SK-N-SH treated with all-trans-retinoic acid at 6 μM for 48 hours (cell line): ENCODE measurements at regions not wholly inside any gene's neighbourhood (a gene's known extent, or its start where the extent isn't known, plus 50 kb on each side); places are given as distances from the start of the nearest gene placed in this dataset.
"Not testable (repeated sequence)": the region's sequence is repeated elsewhere in the genome, so short reads cannot be mapped to it uniquely, and the experiment has no call there.

Experiments
- ATAC-seq: fragments of 200-7000 bp; cut with Tn5 transposase; 3 replicates; pipeline ENCODE4 v1.9.1; 2020; ENCODE audit warnings: mild to moderate bottlenecking, moderate library complexity
- ARNTL ChIP-seq: fragments of 450-650 bp; formaldehyde crosslinking; IDR thresholded peaks from 2 replicates; pipeline ENCODE4 v1.5.0; 2020; ENCODE audit warnings: low read depth, mild to moderate bottlenecking, moderate library complexity, borderline replicate concordance
- BACH2 ChIP-seq: fragments of 250-450 bp; sonication (Bioruptor Pico); IDR thresholded peaks from 2 replicates; pipeline ENCODE4 v1.9.0; 2021; ENCODE audit warnings: mild to moderate bottlenecking, borderline replicate concordance
- CREB5 ChIP-seq: fragments of 250-450 bp; sonication (Bioruptor Pico); IDR thresholded peaks from 2 replicates; pipeline ENCODE4 v1.5.1; 2020; ENCODE audit warnings: low read depth, mild to moderate bottlenecking, moderate library complexity
- CSDC2 ChIP-seq: fragments of 250-450 bp; sonication (Bioruptor Pico); IDR thresholded peaks from 2 replicates; pipeline ENCODE4 v1.5.0; 2020; ENCODE audit warnings: mild to moderate bottlenecking, moderate library complexity
- CSRNP3 ChIP-seq: fragments of 250-450 bp; sonication (Bioruptor Pico); IDR thresholded peaks from 2 replicates; pipeline ENCODE4 v1.5.1; 2021; ENCODE audit warnings: mild to moderate bottlenecking, moderate library complexity
- ESRRG ChIP-seq: fragments of 250-450 bp; sonication (Bioruptor Pico); IDR thresholded peaks from 2 replicates; pipeline ENCODE4 v1.6.1; 2021; ENCODE audit warnings: mild to moderate bottlenecking
- GLIS3 ChIP-seq: fragments of 250-450 bp; sonication (Bioruptor Pico); IDR thresholded peaks from 2 replicates; pipeline ENCODE4 v1.5.0; 2020; ENCODE audit warnings: mild to moderate bottlenecking, moderate library complexity
- ISL1 ChIP-seq: fragments of 250-450 bp; sonication (Bioruptor Pico); IDR thresholded peaks from 2 replicates; pipeline ENCODE4 v2.1.2; 2022; ENCODE audit warnings: mild to moderate bottlenecking, moderate library complexity
- OSR1 ChIP-seq: fragments of 250-450 bp; sonication (Bioruptor Pico); IDR thresholded peaks from 2 replicates; pipeline ENCODE4 v1.8.0; 2022; ENCODE audit warnings: moderate library complexity, mild to moderate bottlenecking, inconsistent platforms
- PATZ1 ChIP-seq: fragments of 250-450 bp; sonication (Bioruptor Pico); IDR thresholded peaks from 2 replicates; pipeline ENCODE4 v1.8.0; 2020; ENCODE audit warnings: mild to moderate bottlenecking, moderate library complexity, borderline replicate concordance
- POU6F1 ChIP-seq: fragments of 250-450 bp; sonication (Bioruptor Pico); IDR thresholded peaks from 2 replicates; pipeline ENCODE4 v1.8.0; 2021; ENCODE audit warnings: low read depth, mild to moderate bottlenecking, moderate library complexity, borderline replicate concordance
- PPARA ChIP-seq: fragments of 250-450 bp; sonication (Bioruptor Pico); IDR thresholded peaks from 2 replicates; pipeline ENCODE4 v1.5.0; 2020; ENCODE audit warnings: mild to moderate bottlenecking, borderline replicate concordance
- RARB ChIP-seq: fragments of 250-450 bp; sonication (Bioruptor Pico); IDR thresholded peaks from 2 replicates; pipeline ENCODE4 v1.8.0; 2021; ENCODE audit warnings: mild to moderate bottlenecking, moderate library complexity
- SNAI2 ChIP-seq: fragments of 250-450 bp; sonication (Bioruptor Pico); IDR thresholded peaks from 2 replicates; pipeline ENCODE4 v1.5.0; 2020; ENCODE audit warnings: mild to moderate bottlenecking, moderate library complexity
- TCF4 ChIP-seq: fragments of 250-450 bp; sonication (Bioruptor Pico); IDR thresholded peaks from 2 replicates; pipeline ENCODE4 v1.8.0; 2021; ENCODE audit warnings: mild to moderate bottlenecking, moderate library complexity, borderline replicate concordance
- TOX ChIP-seq: fragments of 250-450 bp; sonication (Bioruptor Pico); IDR thresholded peaks from 2 replicates; pipeline ENCODE4 v1.8.0; 2021; ENCODE audit warnings: mild to moderate bottlenecking, moderate library complexity, borderline replicate concordance
- TSHZ2 ChIP-seq: fragments of 250-450 bp; sonication (Bioruptor Pico); IDR thresholded peaks from 2 replicates; pipeline ENCODE4 v1.5.0; 2020; ENCODE audit warnings: mild to moderate bottlenecking, moderate library complexity
- ZC3H10 ChIP-seq: fragments of 250-450 bp; sonication (Bioruptor Pico); IDR thresholded peaks from 2 replicates; pipeline ENCODE4 v1.5.1; 2021; ENCODE audit warnings: mild to moderate bottlenecking, moderate library complexity
- ZFP3 ChIP-seq: fragments of 250-450 bp; sonication (Bioruptor Pico); IDR thresholded peaks from 2 replicates; pipeline ENCODE4 v1.5.0; 2020; ENCODE audit warnings: mild to moderate bottlenecking, moderate library complexity
- ZFP30 ChIP-seq: fragments of 450-650 bp; formaldehyde crosslinking; IDR thresholded peaks from 2 replicates; pipeline ENCODE4 v1.5.0; 2022; ENCODE audit warnings: mild to moderate bottlenecking, moderate library complexity
- ZNF565 ChIP-seq: fragments of 450-650 bp; formaldehyde crosslinking; conservative IDR thresholded peaks from 2 replicates; pipeline ENCODE4 v1.5.0; 2020; ENCODE audit warnings: low read depth, mild to moderate bottlenecking, moderate library complexity
- ZNF70 ChIP-seq: fragments of 450-650 bp; formaldehyde crosslinking; IDR thresholded peaks from 2 replicates; pipeline ENCODE4 v1.5.0; 2020; ENCODE audit warnings: mild to moderate bottlenecking, moderate library complexity
- ZNF8 ChIP-seq: fragments of 450-650 bp; formaldehyde crosslinking; IDR thresholded peaks from 2 replicates; pipeline ENCODE4 v1.5.0; 2020; ENCODE audit warnings: mild to moderate bottlenecking, moderate library complexity

GRCh38 chr6:68087399-68088133, 547.5 kb upstream of the ADGRB3 start:
- TF ChIP-seq GLIS3 (CRISPR knock-in tag) (no peak), ZFP30 (CRISPR knock-in tag) (no peak), ISL1 (CRISPR knock-in tag) (no peak), SNAI2 (CRISPR knock-in tag) (no peak), POU6F1 (CRISPR knock-in tag) (no peak), PPARA (CRISPR knock-in tag) (no peak), ZNF70 (CRISPR knock-in tag) (no peak), TOX (CRISPR knock-in tag) (no peak), ZNF565 (CRISPR knock-in tag) (no peak)
- no peak for ATAC-seq

GRCh38 chr6:68086199-68086598, 548.9 kb upstream of the ADGRB3 start:
- no peak for ATAC-seq
- TF ChIP-seq RARB (no peak), CSDC2 (CRISPR knock-in tag) (no peak), OSR1 (CRISPR knock-in tag) (no peak), ZNF70 (CRISPR knock-in tag) (no peak), GLIS3 (CRISPR knock-in tag) (no peak), ZFP30 (CRISPR knock-in tag) (no peak)

GRCh38 chr6:68085599-68085998, 549.5 kb upstream of the ADGRB3 start:
- ATAC-seq: not testable (repeated sequence)

- TF ChIP-seq CSDC2 (CRISPR knock-in tag) (no peak), ISL1 (CRISPR knock-in tag) (no peak), SNAI2 (CRISPR knock-in tag) (no peak), TOX (CRISPR knock-in tag) (no peak), TCF4 (no peak), RARB (no peak), ZNF70 (CRISPR knock-in tag) (no peak), ESRRG (CRISPR knock-in tag) (no peak), ARNTL (CRISPR knock-in tag) (no peak)
- ATAC-seq: no peak
These were observed 553.0 kb upstream of the ADGRB3 start for GRCh38 chr6:68082086-68082485.

- ATAC-seq: no peak
- TF ChIP-seq PPARA (CRISPR knock-in tag) (no peak), RARB (no peak), ZNF8 (no peak), TCF4 (no peak), GLIS3 (CRISPR knock-in tag) (no peak), TSHZ2 (CRISPR knock-in tag) (no peak), CREB5 (CRISPR knock-in tag) (no peak), POU6F1 (CRISPR knock-in tag) (no peak), CSDC2 (CRISPR knock-in tag) (no peak), BACH2 (CRISPR knock-in tag) (no peak), OSR1 (CRISPR knock-in tag) (no peak), CSRNP3 (CRISPR knock-in tag) (no peak), ZC3H10 (CRISPR knock-in tag) (no peak), PATZ1 (CRISPR knock-in tag) (no peak), ZNF70 (CRISPR knock-in tag) (no peak), ZNF565 (CRISPR knock-in tag) (no peak), ZFP3 (CRISPR knock-in tag) (no peak), TOX (CRISPR knock-in tag) (no peak), ESRRG (CRISPR knock-in tag) (no peak)
These were observed 555.0 kb upstream of the ADGRB3 start for GRCh38 chr6:68080074-68080473.
